Vagina (tissue), 2 donors: ENCODE measurements at regions not wholly inside any gene's neighbourhood (a gene's known extent, or its start where the extent isn't known, plus 50 kb on each side); places are given as distances from the start of the nearest gene placed in this dataset.

Experiments
- CTCF ChIP-seq, 3 experiments: fragments of 450-650 bp in 2 of 3; fragments of 200-600 bp in 1 of 3; sonication (generic) in 1 of 3; IDR thresholded peaks; one replicate each; pipeline ENCODE4 v1.5.1; 2017 to 2019; ENCODE audit warnings: antibody characterized with exemption in 3 of 3, mild to moderate bottlenecking in 2 of 3, moderate library complexity in 2 of 3
- POLR2A ChIP-seq, 2 donors: fragments of 450-650 bp; IDR thresholded peaks; one replicate each; pipeline ENCODE4 v1.6.1; 2017; ENCODE audit warnings: antibody characterized with exemption in 2 of 2, mild to moderate bottlenecking in 2 of 2, moderate library complexity in 2 of 2

- TF ChIP-seq CTCF (IDR thresholded peaks at IDR 0.05) (no peak), POLR2A (IDR thresholded peaks at IDR 0.05) (no peak)
Observed at GRCh38 chr4:155546451-155546850, 120.2 kb upstream of the GUCY1A1 start.
